GM18499 (cell line): ENCODE measurements at regions not wholly inside any gene's neighbourhood (a gene's known extent, or its start where the extent isn't known, plus 50 kb on each side); places are given as distances from the start of the nearest gene placed in this dataset.
"Not testable (repeated sequence)": the region's sequence is repeated elsewhere in the genome, so short reads cannot be mapped to it uniquely, and the experiment has no call there.

Source experiments
- ATAC-seq: cut with Tn5 transposase; IDR thresholded peaks from one replicate; pipeline ENCODE4 v1.9.1; 2021; ENCODE audit warnings: moderate number of reproducible peaks; ENCODE audit not compliant: insufficient read depth, unreplicated experiment

- ATAC-seq = no peak
These were observed 55.0 kb downstream of the FOXA2 start for GRCh38 chr20:22529150-22530019.

GRCh38 chr20:22526512-22527012 is 57.8 kb downstream of the FOXA2 start:
- ATAC-seq = no peak

GRCh38 chr20:22525821-22526220 is 58.6 kb downstream of the FOXA2 start:
- ATAC-seq = no peak

- no peak for ATAC-seq
These were observed 59.1 kb downstream of the FOXA2 start for GRCh38 chr20:22525069-22525820.

GRCh38 chr20:22524393-22525015 is 59.9 kb downstream of the FOXA2 start:
- ATAC-seq = no peak

GRCh38 chr20:22523499-22524392 is 60.6 kb downstream of the FOXA2 start:
- ATAC-seq = no peak

GRCh38 chr20:22523128-22523498 is 61.3 kb downstream of the FOXA2 start:
- no peak for ATAC-seq

- ATAC-seq = no peak
These were observed 61.7 kb downstream of the FOXA2 start for GRCh38 chr20:22522701-22523100.

GRCh38 chr20:22521940-22522339 is 62.4 kb downstream of the FOXA2 start:
- not testable (repeated sequence) for ATAC-seq

GRCh38 chr20:22520381-22520780 is 64.0 kb downstream of the FOXA2 start:
- no peak for ATAC-seq

- no peak for ATAC-seq
These were observed 69.1 kb downstream of the FOXA2 start for GRCh38 chr20:22515264-22515663.

- ATAC-seq = no peak
These were observed 70.8 kb downstream of the FOXA2 start for GRCh38 chr20:22513574-22513973.

GRCh38 chr20:22512911-22513489 is 71.4 kb downstream of the FOXA2 start:
- no peak for ATAC-seq

- ATAC-seq = no peak
These were observed 72.1 kb downstream of the FOXA2 start for GRCh38 chr20:22511943-22512910.

GRCh38 chr20:22509843-22510147 is 74.6 kb downstream of the FOXA2 start:
- ATAC-seq = no peak

- no peak for ATAC-seq
These were observed 75.1 kb downstream of the FOXA2 start for GRCh38 chr20:22509090-22509842.

GRCh38 chr20:22508426-22508825 is 75.9 kb downstream of the FOXA2 start:
- ATAC-seq = no peak
